Smooth muscle cell (in vitro differentiated cells): ENCODE measurements at regions not wholly inside any gene's neighbourhood (a gene's known extent, or its start where the extent isn't known, plus 50 kb on each side); places are given as distances from the start of the nearest gene placed in this dataset.
"Not testable (repeated sequence)": the region's sequence is repeated elsewhere in the genome, so short reads cannot be mapped to it uniquely, and the experiment has no call there.

Source experiments
- DNase-seq: peaks from one replicate; lab custom pipeline; 2025; ENCODE audit not compliant: unreplicated experiment; lab: John Stamatoyannopoulos, UW
- H2AFZ ChIP-seq: fragments of 200-600 bp; sonication (generic); 2 replicates; pipeline ENCODE4 v1.6.0; 2016; ENCODE audit warnings: antibody characterized with exemption, low read depth, mild to moderate bottlenecking
- H3F3A ChIP-seq: fragments of 200-600 bp; sonication (generic); 2 replicates; pipeline ENCODE4 v1.6.0; 2017; ENCODE audit warnings: antibody characterized with exemption, low read depth
- H3K27ac ChIP-seq: fragments of 200-600 bp; sonication (generic); 2 replicates; pipeline ENCODE4 v1.5.1; 2016; ENCODE audit warnings: low read depth, mild to moderate bottlenecking
- H3K27me3 ChIP-seq: fragments of 200-600 bp; sonication (generic); 2 replicates; pipeline ENCODE4 v1.6.1; 2016; ENCODE audit warnings: low read depth, mild to moderate bottlenecking
- H3K36me3 ChIP-seq: fragments of 200-600 bp; sonication (generic); 2 replicates; pipeline ENCODE4 v1.5.1; 2016; ENCODE audit warnings: low read depth
- H3K4me1 ChIP-seq: fragments of 200-600 bp; sonication (generic); 2 replicates; pipeline ENCODE4 v1.5.1; 2016; ENCODE audit warnings: low read depth
- H3K4me2 ChIP-seq: fragments of 200-600 bp; sonication (generic); 2 replicates; pipeline ENCODE4 v1.6.0; 2016; ENCODE audit warnings: mild to moderate bottlenecking
- H3K4me3 ChIP-seq: fragments of 200-600 bp; sonication (generic); 2 replicates; pipeline ENCODE4 v1.5.1; 2016; ENCODE audit warnings: mild to moderate bottlenecking
- H3K79me2 ChIP-seq: fragments of 200-600 bp; sonication (generic); 2 replicates; pipeline ENCODE4 v1.6.0; 2016; ENCODE audit warnings: low read depth, mild to moderate bottlenecking
- H3K9ac ChIP-seq: fragments of 200-600 bp; sonication (generic); 2 replicates; pipeline ENCODE4 v1.6.0; 2016; ENCODE audit warnings: low read depth
- H3K9me3 ChIP-seq: fragments of 200-600 bp; sonication (generic); replicated peaks from 2 replicates; pipeline ENCODE4 v1.5.1; 2016; ENCODE audit warnings: low read depth
- H4K20me1 ChIP-seq: fragments of 200-600 bp; sonication (generic); 2 replicates; pipeline ENCODE4 v1.6.0; 2016; ENCODE audit warnings: low read depth
- WGBS: methylation state at CpG from one replicate; pipeline ENCODE4 v1.1.7; 2016; ENCODE audit warnings: low lambda C conversion rate; 5-methylcytosine and 5-hydroxymethylcytosine counted together
- TF ChIP-seq, protein P1 (sequence below): fragments of 200-600 bp; sonication (generic); IDR thresholded peaks from 2 replicates; pipeline ENCODE4 v1.5.1; 2017; ENCODE audit warnings: borderline replicate concordance, mild to moderate bottlenecking, antibody characterized with exemption; ENCODE audit not compliant: insufficient read depth, poor library complexity, severe bottlenecking

DNA sequence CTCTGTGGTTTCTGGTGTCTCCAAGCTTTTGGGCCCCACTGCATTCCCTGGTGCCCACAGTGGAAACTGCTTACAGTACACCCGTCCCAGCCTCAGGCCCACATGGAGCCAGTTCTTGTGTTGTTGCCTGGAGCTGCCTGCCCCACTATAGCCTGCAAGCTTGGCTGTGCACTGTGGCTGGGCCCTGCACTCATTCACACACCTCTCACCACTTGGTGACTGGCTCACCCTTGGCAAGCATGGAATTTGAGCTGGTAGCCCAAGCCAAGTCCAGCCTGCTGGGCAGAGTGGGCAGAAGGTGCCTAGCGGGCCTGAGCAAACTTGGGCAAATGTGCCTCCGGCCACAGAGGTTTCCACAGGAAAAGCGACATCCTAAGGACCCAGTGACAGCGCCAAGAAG lies 472.3 kb downstream of the MMUT start:
- Histone ChIP-seq H3K4me3 (no peak overlapping the region), H3K4me1 (no peaks in the 10 kb centered on the region), H3K27me3 (no peaks in the 10 kb centered on the region), H3K4me2 (no peak overlapping the region), H3K9ac (no peak overlapping the region), H4K20me1 (no peaks in the 10 kb centered on the region), H2AFZ (no peak overlapping the region), H3K9me3 (no peaks in the 10 kb centered on the region), H3K36me3 (no peaks in the 10 kb centered on the region), H3K27ac (no peak overlapping the region), H3K79me2 (no peaks in the 10 kb centered on the region), H3F3A (no peaks in the 10 kb centered on the region)
- no peak for DNase-seq
- WGBS, result 92% methylated on average over 5 of the region's 5 CpGs
- TF ChIP-seq, protein P1, sequence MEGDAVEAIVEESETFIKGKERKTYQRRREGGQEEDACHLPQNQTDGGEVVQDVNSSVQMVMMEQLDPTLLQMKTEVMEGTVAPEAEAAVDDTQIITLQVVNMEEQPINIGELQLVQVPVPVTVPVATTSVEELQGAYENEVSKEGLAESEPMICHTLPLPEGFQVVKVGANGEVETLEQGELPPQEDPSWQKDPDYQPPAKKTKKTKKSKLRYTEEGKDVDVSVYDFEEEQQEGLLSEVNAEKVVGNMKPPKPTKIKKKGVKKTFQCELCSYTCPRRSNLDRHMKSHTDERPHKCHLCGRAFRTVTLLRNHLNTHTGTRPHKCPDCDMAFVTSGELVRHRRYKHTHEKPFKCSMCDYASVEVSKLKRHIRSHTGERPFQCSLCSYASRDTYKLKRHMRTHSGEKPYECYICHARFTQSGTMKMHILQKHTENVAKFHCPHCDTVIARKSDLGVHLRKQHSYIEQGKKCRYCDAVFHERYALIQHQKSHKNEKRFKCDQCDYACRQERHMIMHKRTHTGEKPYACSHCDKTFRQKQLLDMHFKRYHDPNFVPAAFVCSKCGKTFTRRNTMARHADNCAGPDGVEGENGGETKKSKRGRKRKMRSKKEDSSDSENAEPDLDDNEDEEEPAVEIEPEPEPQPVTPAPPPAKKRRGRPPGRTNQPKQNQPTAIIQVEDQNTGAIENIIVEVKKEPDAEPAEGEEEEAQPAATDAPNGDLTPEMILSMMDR, result no peak

DNA sequence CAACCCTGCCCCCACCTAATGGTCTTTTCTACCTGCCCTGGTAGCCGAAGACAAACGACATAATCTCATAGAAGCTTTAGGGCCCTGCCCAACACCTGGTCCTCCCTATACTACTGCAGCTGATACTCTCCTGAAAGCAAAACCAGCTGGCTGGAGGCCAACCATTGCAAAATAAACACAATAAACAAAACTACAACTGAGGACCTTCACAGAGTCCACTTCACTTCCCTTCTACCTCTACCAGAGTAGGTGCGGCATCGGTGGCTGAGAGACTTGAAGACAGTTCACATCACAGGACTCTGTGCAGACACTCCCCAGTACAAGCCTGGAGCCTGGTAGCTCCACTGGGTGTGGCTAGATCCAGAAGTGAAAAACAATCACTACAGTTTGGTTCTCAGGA lies 476.2 kb downstream of the MMUT start:
- 92% methylated on average over 4 of the region's 4 CpGs for WGBS
- Histone ChIP-seq H4K20me1 (no peaks in the 10 kb centered on the region), H3K36me3 (no peaks in the 10 kb centered on the region), H3K4me2 (no peak overlapping the region), H3K4me3 (no peak overlapping the region), H2AFZ (no peak overlapping the region), H3K9me3 (no peaks in the 10 kb centered on the region), H3K27ac (no peak overlapping the region), H3K27me3 (no peaks in the 10 kb centered on the region), H3K9ac (no peak overlapping the region), H3F3A (no peaks in the 10 kb centered on the region), H3K4me1 (no peaks in the 10 kb centered on the region), H3K79me2 (no peaks in the 10 kb centered on the region)
- TF ChIP-seq, protein P1, result no peak
- no peak for DNase-seq

GRCh38 chr6:48986105-48986504 lies 476.9 kb downstream of the MMUT start:
- Histone ChIP-seq H3F3A (no peaks in the 10 kb centered on the region), H4K20me1 (no peaks in the 10 kb centered on the region), H3K27ac (no peak overlapping the region), H3K4me2 (no peak overlapping the region), H3K9ac (no peak overlapping the region), H3K36me3 (no peaks in the 10 kb centered on the region), H3K4me1 (no peaks in the 10 kb centered on the region), H3K79me2 (no peaks in the 10 kb centered on the region), H3K9me3 (no peaks in the 10 kb centered on the region), H2AFZ (no peak overlapping the region), H3K27me3 (no peaks in the 10 kb centered on the region), H3K4me3 (no peak overlapping the region)
- TF ChIP-seq, protein P1, result no peak
- WGBS, result 81% methylated on average over 2 of the region's 2 CpGs
- DNase-seq, result no peak

GRCh38 chr6:48985025-48985424 lies 478.0 kb downstream of the MMUT start:
- Histone ChIP-seq H3F3A (no peaks in the 10 kb centered on the region), H3K36me3 (no peaks in the 10 kb centered on the region), H3K27me3 (no peaks in the 10 kb centered on the region), H3K4me3 (no peak overlapping the region), H3K4me2 (no peak overlapping the region), H3K9ac (no peak overlapping the region), H3K27ac (no peak overlapping the region), H4K20me1 (no peaks in the 10 kb centered on the region), H2AFZ (no peak overlapping the region), H3K9me3 (no peaks in the 10 kb centered on the region), H3K79me2 (no peaks in the 10 kb centered on the region), H3K4me1 (no peaks in the 10 kb centered on the region)
- TF ChIP-seq, protein P1, result no peak
- WGBS, result 86% methylated on average over 6 of the region's 6 CpGs
- DNase-seq, result no peak

DNA sequence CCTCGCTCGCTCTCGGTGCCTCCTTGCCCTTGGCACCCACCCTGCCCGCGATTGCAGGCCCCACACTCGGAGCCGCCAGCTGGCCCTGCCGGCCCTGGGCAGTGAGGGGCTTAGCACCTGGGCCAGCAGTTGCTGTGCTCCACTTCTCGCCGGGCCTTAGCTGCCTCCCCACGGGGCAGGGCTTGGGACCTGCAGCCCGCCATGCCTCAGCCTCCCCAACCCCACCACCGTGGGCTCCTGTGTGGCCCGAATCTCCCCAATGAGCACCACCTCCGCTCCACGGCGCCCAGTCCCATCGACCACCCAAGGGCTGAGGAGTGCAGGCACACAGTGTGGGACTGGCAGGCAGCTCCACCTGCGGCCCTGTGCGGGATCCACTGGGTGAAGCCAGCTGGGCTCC lies 479.1 kb downstream of the MMUT start:
- not testable (repeated sequence) for H3K79me2 ChIP-seq, H3K9ac ChIP-seq, H4K20me1 ChIP-seq, H3K36me3 ChIP-seq, DNase-seq, H3K27ac ChIP-seq, H3K4me2 ChIP-seq, H3K27me3 ChIP-seq, H3K4me1 ChIP-seq, H3K9me3 ChIP-seq, H3F3A ChIP-seq, H3K4me3 ChIP-seq, H2AFZ ChIP-seq
- 94% methylated on average over 18 of the region's 20 CpGs for WGBS
